HCT116 (cell line): ENCODE measurements at regions not wholly inside any gene's neighbourhood (a gene's known extent, or its start where the extent isn't known, plus 50 kb on each side); places are given as distances from the start of the nearest gene placed in this dataset.

ENCODE experiments used
- ATAC-seq: fragments of 200-7000 bp; cut with Tn5 transposase; 2 replicates; pipeline ENCODE4 v1.9.1; 2020; ENCODE audit warnings: mild to moderate bottlenecking, moderate library complexity
- BruUV-seq: library from RNA; stranded (reverse); fragments of 400-500 nt; replicated peaks from 2 replicates; lab custom pipeline; 2021; lab: Mats Ljungman, UMichigan
- CTCF ChIA-PET: fragments of 300-600 bp; sonication (Branson Sonifier 250); formaldehyde crosslinking; loops from one replicate; lab custom pipeline; 2021; ENCODE audit warnings: antibody characterized with exemption; lab: Charles Lee
- POLR2A ChIA-PET: fragments of 300-600, 350-600 bp; sonication (Branson Sonifier 250); formaldehyde crosslinking; loops from one replicate; lab custom pipeline; 2021; ENCODE audit warnings: antibody characterized with exemption; lab: Charles Lee
- RAD21 ChIA-PET, 2 experiments: fragments of 300-600 bp; sonication (Branson Sonifier 250); formaldehyde crosslinking; loops; one replicate each; lab custom pipeline; 2023; ENCODE audit warnings: low total read pairs in 2 of 2; ENCODE audit not compliant: uncharacterized antibody in 2 of 2, unreplicated experiment in 2 of 2, low non-redundant PET in 1 of 2; lab: Charles Lee
- DNase-seq: peaks from one replicate; pipeline ENCODE4 v3.0.0-alpha.2; 2010; ENCODE audit warnings: low read depth, low spot score
- H2AFZ ChIP-seq: fragments of 200-600 bp; shearing (Covaris generic), sonication (generic); 2 replicates; pipeline ENCODE4 v1.6.1; 2017; ENCODE audit warnings: low read depth, mixed run types, mixed read lengths, antibody characterized with exemption, low read length; ENCODE audit not compliant: poor library complexity, severe bottlenecking
- H3K27ac ChIP-seq: 2 replicates; pipeline ENCODE4 v1.5.1; 2012; ENCODE audit warnings: low read depth, low read length
- H3K27me3 ChIP-seq: fragments of 200-600 bp; sonication (generic); 2 replicates; pipeline ENCODE4 v1.6.1; 2016; ENCODE audit warnings: mixed run types, low read length, mixed read lengths; ENCODE audit not compliant: insufficient read depth
- H3K36me3 ChIP-seq, 2 experiments: fragments of 200-500 bp in 1 of 2; fragments of 200-600 bp in 1 of 2; sonication (Bioruptor generic) in 1 of 2; sonication (generic) in 1 of 2; 2 replicates each; pipeline versions ENCODE4 v1.5.1 to v1.6.1; 2014 to 2016; ENCODE audit warnings: low read length in 2 of 2, inconsistent platforms in 1 of 2, mixed read lengths in 1 of 2, mixed run types in 1 of 2; ENCODE audit not compliant: insufficient read depth in 2 of 2, control insufficient read depth in 1 of 2
- H3K4me1 ChIP-seq, 2 experiments: fragments of 200-600 bp in 1 of 2; sonication (generic) in 1 of 2; 2 replicates each; pipeline versions ENCODE4 v1.5.1 to v1.6.1; 2012 to 2017; ENCODE audit warnings: low read length in 2 of 2, inconsistent platforms in 1 of 2, mild to moderate bottlenecking in 1 of 2, mixed read lengths in 1 of 2, mixed run types in 1 of 2, moderate library complexity in 1 of 2; ENCODE audit not compliant: insufficient read depth in 2 of 2, control insufficient read depth in 1 of 2
- H3K4me2 ChIP-seq: fragments of 200-600 bp; sonication (generic); 2 replicates; pipeline ENCODE4 v1.6.1; 2017; ENCODE audit warnings: mixed run types, low read length, mixed read lengths
- H3K4me3 ChIP-seq, 2 experiments: fragments of 200-600 bp in 1 of 2; sonication (generic) in 1 of 2; replicated peaks in 1 of 2; 2 replicates each; pipeline ENCODE4 v1.5.1; 2011 to 2016; ENCODE audit warnings: low read length in 2 of 2, control low read depth in 1 of 2, low read depth in 1 of 2, mild to moderate bottlenecking in 1 of 2, mixed read lengths in 1 of 2, mixed run types in 1 of 2
- H3K79me2 ChIP-seq: fragments of 200-600 bp; sonication (generic); 2 replicates; pipeline ENCODE4 v1.6.1; 2017; ENCODE audit warnings: mild to moderate bottlenecking, mixed run types, low read length, moderate library complexity, mixed read lengths; ENCODE audit not compliant: insufficient read depth
- H3K9ac ChIP-seq: fragments of 200-600 bp; sonication (generic); 2 replicates; pipeline ENCODE4 v1.6.1; 2016; ENCODE audit warnings: low read length, mixed read lengths
- H3K9me2 ChIP-seq: fragments of 200-600 bp; sonication (generic), shearing (Covaris generic); 2 replicates; pipeline ENCODE4 v1.6.1; 2017; ENCODE audit warnings: mixed run types, mild to moderate bottlenecking, moderate library complexity; ENCODE audit not compliant: insufficient read depth
- H3K9me3 ChIP-seq, 2 experiments: fragments of 200-500 bp in 1 of 2; fragments of 200-600 bp in 1 of 2; sonication (Bioruptor generic) in 1 of 2; sonication (generic) in 1 of 2; 2 replicates each; pipeline ENCODE4 v1.6.1; 2014 to 2017; ENCODE audit warnings: low read length in 2 of 2, mixed read lengths in 2 of 2, inconsistent platforms in 1 of 2, low read depth in 1 of 2, mild to moderate bottlenecking in 1 of 2, mixed run types in 1 of 2, moderate library complexity in 1 of 2; ENCODE audit not compliant: control insufficient read depth in 1 of 2, insufficient read depth in 1 of 2
- H4K20me1 ChIP-seq: fragments of 200-600 bp; sonication (generic), shearing (Covaris generic); 2 replicates; pipeline ENCODE4 v1.6.1; 2017; ENCODE audit warnings: mixed run types, mild to moderate bottlenecking, moderate library complexity; ENCODE audit not compliant: insufficient read depth
- FOSL1 ChIP-seq: IDR thresholded peaks from 2 replicates; pipeline ENCODE4 v1.6.1; 2012; ENCODE audit warnings: low read depth
- SRF ChIP-seq: IDR thresholded peaks from 2 replicates; pipeline ENCODE4 v1.6.1; 2012; ENCODE audit warnings: low read depth
- YY1 ChIP-seq: IDR thresholded peaks from 2 replicates; pipeline ENCODE4 v1.6.1; 2011; ENCODE audit warnings: low read length, low read depth, moderate library complexity, mild to moderate bottlenecking; ENCODE audit not compliant: insufficient replicate concordance; ENCODE audit errors: extremely low read depth
- ZFX ChIP-seq: fragments of 450-650 bp; IDR thresholded peaks from 2 replicates; pipeline ENCODE4 v1.6.1; 2017
- ZNF274 ChIP-seq: fragments of 200-500 bp; sonication (Bioruptor generic); IDR thresholded peaks from 2 replicates; pipeline ENCODE4 v1.6.1; 2014; ENCODE audit warnings: mild to moderate bottlenecking, low read depth, low read length, inconsistent platforms
- intact Hi-C: fragments of 100-400 bp; cut with micrococcal nuclease; formaldehyde crosslinking; loops from 2 replicates; pipeline ENCODE4 v1.10.0; 2022
- TF ChIP-seq, protein P1 (sequence below): IDR thresholded peaks from 2 replicates; pipeline ENCODE4 v1.6.1; 2011; ENCODE audit warnings: mild to moderate bottlenecking, low read length, moderate library complexity; ENCODE audit not compliant: insufficient replicate concordance; ENCODE audit errors: extremely low read depth

DNA sequence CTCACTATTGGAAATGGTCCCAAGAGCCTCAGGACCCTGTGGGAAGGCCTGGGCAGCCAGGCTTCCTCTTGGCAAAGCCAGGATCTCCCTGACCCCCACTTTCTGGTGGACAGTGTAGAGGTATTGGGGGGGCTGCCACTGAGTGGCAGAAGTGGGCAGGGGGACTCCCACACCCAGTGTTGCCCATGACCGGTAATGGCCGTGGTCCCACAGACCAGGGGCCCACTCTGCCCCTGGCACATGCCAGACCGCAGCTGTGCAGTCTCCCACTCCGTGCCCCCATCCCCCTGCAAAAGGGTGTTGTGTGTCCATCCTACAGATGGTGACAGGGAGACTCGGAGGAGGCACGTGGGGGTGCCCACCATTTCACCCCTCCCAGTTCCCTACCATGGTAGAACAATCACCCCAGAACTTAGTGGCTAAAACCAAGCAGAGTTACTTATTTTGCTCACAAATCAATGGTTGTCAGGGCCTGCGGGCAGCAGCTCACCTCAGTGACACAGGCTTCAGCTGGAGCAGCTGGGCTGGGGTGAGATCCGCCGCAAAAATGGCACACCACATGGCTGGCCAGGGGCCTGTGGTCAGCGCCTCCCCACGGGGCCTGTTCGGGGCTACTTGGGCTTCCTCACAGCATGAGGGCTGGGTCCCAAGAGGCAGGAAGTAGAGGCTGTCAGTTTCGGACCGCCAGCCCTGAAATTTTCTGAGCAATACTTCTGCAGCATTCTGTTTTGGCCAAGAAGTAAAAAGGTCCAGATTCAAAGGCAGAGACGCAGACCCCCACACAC lies 59.0 kb upstream of the ZNF469 start:
- ATAC-seq: no peak
- CTCF ChIA-PET: no interaction called here
- Histone ChIP-seq H3K27ac (no peak overlapping the region), H3K9me3 (peaks cover 0 to 15% of the 10 kb centered on the region in 2 experiments; a peak in 1 of 4 replicates), H3K27me3 (no peaks in the 10 kb centered on the region), H3K9me2 (no peaks in the 10 kb centered on the region), H3K79me2 (no peaks in the 10 kb centered on the region), H2AFZ (no peak overlapping the region), H3K4me2 (no peak overlapping the region)
- intact Hi-C loops: no loop called here
- no peak for TF ChIP-seq SRF
- no peak for TF ChIP-seq ZNF274
- no peak for TF ChIP-seq ZFX
- no peak for TF ChIP-seq FOSL1
- TF ChIP-seq, protein P1, sequence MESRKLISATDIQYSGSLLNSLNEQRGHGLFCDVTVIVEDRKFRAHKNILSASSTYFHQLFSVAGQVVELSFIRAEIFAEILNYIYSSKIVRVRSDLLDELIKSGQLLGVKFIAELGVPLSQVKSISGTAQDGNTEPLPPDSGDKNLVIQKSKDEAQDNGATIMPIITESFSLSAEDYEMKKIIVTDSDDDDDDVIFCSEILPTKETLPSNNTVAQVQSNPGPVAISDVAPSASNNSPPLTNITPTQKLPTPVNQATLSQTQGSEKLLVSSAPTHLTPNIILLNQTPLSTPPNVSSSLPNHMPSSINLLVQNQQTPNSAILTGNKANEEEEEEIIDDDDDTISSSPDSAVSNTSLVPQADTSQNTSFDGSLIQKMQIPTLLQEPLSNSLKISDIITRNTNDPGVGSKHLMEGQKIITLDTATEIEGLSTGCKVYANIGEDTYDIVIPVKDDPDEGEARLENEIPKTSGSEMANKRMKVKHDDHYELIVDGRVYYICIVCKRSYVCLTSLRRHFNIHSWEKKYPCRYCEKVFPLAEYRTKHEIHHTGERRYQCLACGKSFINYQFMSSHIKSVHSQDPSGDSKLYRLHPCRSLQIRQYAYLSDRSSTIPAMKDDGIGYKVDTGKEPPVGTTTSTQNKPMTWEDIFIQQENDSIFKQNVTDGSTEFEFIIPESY: no peak
- peak; percentile 25 for TF ChIP-seq YY1
- TF ChIP-seq, all 23 proteins: peak for 1
- no peaks in the 10 kb centered on the region for H3K36me3 ChIP-seq
- ChIA-PET RAD21 (no interaction called here), POLR2A (no interaction called here)
- H3K4me1 ChIP-seq: peaks cover 0 to 6% of the 10 kb centered on the region in 2 experiments; a peak in 1 of 4 replicates
- no peak overlapping the region for H3K4me3 ChIP-seq
- no peaks in the 10 kb centered on the region for H4K20me1 ChIP-seq
- no peak overlapping the region for H3K9ac ChIP-seq
- BruUV-seq: no TSS peak
- no peak for DNase-seq
